Iris pigment epithelial cell (primary cell): ENCODE measurements at regions not wholly inside any gene's neighbourhood (a gene's known extent, or its start where the extent isn't known, plus 50 kb on each side); places are given as distances from the start of the nearest gene placed in this dataset.
A peak's percentile ranks its signal among the peaks of the same experiment; 100 is the strongest.
"Not testable (repeated sequence)": the region's sequence is repeated elsewhere in the genome, so short reads cannot be mapped to it uniquely, and the experiment has no call there.

Experiments
- DNase-seq: peaks from one replicate; pipeline ENCODE4 v3.0.0-alpha.2; 2011; ENCODE audit warnings: low read depth

DNA sequence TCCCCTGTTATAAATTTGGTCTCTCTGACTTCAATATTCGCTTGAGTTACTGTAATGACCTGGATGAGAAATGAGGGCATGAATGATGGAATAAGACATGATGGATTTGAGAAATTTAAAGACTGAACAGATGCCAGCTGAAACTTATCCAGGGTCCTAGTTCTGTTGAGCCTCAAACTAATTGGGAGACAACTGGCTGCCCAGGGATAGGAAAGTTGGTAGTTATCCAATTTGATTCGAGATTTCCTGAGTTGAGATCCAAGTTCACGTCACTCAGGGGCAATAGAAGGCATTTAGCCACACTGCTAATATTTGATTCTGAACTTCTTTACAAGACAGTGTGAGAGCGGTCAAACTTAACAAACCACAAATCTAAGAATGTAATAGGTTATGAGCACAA, 159.0 kb upstream of the CXCL13 start:
- DNase-seq, result no peak

DNA sequence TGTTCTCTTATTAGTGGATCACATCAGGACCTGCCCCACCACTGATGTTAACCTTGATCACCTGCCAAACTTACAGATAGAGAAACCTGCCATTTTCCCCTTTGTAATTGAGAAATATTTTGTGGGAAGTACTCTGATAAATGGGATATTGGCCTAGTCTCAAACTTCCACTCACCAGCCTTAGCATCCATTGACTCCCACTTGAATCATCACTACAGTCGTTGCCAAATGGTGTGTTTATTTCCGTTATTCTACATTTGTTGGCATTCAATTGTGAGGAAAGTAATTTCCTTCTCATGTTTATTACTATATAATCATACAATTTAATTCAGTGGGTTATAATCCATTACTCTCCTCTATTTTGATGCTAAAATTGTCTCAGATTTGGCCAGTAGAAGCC, 156.4 kb upstream of the CXCL13 start:
- DNase-seq, result no peak

DNA sequence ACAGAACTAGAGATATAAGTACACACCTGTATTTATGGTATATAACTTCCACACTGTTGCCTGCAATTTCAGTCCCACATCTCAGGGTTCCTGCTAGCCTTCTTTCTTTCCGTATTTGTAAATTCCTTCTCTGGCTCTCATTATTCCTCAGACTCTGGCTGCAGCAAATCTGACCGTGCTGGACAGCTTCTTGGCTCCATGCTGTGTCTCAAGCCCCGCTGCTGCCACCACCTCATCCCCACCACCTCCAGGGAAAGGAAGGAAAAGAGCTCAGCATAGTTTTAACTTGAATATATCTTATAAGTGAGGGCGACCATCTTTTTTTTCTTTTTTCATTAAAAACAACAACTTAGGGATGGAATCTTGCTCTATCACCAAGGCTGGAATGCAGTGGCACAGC, 155.6 kb upstream of the CXCL13 start:
- DNase-seq, result no peak

DNA sequence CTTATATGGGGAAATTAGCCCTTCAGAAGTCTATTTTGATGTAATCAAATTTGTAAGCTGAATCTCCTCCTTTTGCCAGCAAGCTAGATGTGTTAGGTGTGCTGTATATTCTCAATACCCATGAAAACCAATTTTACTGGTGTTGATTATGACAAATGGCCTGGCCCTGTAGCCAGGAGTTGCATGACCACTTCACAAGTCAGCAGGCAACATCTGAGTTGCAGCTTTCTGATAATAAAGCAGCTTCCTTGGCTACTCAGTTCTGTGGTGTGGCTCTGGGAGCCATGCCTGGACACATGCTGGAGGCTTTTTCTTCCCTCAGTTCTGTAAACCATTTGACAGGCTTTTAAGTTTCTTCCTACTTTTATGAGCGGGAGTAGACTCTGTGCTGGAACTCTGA, 154.1 kb upstream of the CXCL13 start:
- peak; percentile 2 for DNase-seq

DNA sequence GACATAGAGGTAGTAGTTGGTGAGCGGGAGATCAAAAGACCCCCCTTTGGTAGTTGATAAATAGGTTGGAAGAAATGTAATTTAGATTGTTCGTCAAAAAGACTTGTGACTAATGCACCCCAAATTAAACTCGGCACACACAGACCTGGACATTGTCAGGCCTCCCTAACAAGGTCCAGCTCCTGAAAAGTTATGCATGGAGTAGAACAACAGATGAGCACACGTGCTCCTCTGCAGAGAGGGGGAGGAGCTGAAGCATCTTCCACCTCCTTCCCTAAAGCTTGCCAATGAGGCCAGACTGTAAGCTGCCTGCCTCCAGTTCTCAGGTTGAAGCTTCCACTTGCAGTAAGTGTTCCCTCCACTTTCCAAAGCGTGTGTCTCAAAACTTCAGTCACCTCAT, 153.5 kb upstream of the CXCL13 start:
- not testable (repeated sequence) for DNase-seq

DNA sequence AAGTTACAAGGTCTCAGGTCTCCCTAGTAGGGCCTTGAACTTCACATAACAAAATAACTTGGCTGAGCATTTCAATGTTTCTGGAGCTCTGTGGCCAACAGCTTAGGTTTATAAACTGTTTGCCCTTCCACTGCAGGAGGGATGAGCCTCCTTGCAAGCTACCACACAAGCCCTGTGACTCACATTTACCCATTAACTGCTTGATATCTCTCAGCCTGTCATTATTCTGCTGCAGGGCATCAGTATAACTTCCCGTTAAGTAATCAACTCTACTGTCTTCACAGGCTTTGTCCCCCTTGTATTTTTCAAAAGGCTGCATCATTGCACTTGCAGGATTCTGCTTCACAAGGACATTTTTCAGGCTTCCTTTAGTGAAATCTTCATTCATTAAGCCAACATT, 151.7 kb upstream of the CXCL13 start:
- DNase-seq, result no peak

DNA sequence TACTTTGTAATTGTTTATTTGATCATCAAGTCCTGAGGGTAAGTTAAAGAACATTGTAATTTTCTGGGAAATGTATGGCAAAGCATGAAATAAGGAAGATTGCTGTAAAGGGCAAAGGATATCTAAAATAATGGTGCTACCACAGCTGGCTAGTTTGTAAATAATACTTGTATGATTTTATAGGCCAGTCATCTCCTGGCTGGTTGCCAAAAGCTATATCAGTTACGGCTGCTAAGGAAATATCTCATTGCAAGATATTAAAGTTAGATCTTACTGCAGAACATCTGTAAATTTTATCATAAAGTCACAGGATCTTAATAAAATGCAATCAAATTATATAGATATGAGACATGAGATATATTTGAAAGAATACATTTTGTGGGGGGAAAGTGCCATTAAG, 150.8 kb upstream of the CXCL13 start:
- DNase-seq, result peak; percentile 11

DNA sequence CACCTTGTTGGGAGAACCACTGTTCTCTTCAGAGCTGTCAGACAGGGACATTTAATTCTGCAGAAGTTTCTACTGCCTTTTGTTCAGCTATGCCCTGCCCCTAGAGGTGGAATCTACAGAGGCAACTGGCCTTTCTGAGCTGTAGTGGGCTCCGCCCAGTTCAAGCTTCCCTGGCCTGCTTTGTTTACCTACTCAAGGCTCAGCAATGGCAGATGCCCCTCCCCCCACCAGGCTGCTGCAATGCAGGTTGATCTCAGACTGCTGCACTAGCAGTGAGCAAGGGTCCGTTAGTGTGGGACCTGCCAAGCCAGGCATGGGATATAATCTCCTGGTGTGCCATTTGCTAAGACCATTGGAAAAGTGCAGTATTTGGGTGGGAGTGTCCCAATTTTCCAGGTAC, 141.5 kb upstream of the CXCL13 start:
- DNase-seq, result not testable (repeated sequence)

DNA sequence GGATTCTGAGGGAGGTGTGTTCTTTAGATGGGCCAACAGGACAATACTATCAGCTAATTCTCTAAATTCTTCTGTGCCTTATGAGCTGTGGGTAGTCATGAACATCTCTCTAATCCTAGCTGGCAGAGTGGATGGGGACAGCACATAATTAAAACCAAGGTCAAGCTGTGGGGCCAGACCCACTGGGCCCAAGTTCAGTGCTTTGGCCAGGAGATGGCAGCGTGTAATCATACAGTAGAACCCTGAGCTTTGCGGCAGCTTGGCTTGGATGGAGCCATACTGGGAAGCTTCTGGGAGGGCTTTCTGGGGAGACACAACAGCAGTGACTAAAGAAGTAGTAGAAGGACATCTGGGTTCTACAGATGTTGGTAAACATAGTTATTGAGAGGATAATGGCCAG, 140.3 kb upstream of the CXCL13 start:
- peak; percentile 21 for DNase-seq

DNA sequence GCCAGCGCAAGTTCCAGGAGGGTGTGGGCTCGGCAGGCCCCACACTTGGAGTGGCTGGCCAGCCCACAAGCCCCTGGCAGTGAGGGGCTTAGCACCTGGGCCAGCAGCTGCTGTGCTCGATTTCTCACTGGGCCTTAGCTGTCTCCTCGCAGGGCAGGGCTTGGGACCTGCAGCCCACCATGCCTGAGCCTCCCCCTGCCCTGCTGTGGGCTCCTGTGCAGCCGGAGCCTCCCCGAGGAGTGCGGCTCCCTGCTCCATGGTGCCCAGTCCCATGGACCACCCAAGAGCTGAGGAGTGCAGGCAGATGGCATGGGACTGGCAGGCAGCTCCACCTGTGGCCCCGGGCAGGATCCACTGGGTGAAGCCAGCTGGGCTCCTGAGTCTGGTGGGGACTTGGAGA, 139.2 kb upstream of the CXCL13 start:
- no peak for DNase-seq

DNA sequence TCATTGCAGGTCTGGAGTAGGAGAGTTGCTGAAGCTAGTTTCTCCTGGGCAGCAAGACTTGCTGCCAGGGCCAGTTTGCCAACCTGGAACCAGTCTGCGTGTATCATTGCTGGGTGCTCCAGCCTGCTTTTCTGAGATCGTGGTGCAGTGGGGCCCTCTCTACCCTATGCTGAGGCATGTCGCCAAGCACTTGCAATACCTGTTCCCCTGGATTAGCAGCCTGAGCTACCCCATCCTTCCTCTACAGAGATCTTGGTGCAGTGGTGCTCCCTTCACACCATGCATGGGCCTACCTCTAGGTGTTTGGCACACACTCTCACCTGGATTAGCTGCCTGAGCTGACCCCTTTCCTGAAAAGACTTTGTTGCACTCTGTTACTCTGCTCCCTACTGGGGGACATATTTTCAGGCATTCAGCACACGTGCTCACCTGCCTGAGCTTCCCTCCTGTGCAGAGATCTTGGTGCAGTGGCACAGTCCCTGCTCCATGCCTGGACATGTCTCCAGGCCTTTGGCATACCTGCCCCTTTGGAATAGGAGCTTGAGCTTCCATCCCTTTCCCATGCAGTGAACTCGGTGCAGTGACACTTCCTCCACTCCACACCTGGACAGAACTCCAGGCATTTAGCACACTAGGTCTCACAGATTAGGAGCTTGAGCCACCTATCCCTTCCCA, 133.7 kb upstream of the CXCL13 start:
- no peak for DNase-seq

DNA sequence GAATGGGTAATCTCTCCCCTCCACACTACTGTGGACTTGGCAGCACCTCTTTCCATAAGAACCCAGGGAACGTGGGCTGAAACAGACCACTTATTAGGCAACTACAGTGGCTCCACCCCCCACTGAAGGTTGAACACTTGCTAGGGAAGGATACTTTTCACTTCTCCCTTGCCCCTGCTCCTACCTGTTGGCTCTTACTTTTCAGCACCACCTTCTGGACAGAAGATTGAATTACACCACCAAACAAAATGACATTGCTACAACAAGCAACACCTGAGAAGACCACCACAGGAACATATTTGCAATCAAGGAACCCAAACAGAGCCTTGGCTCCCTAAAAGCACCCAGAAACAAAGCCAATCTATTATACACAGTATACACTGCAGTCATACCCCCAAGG, 132.1 kb upstream of the CXCL13 start:
- DNase-seq, result peak; percentile 19

DNA sequence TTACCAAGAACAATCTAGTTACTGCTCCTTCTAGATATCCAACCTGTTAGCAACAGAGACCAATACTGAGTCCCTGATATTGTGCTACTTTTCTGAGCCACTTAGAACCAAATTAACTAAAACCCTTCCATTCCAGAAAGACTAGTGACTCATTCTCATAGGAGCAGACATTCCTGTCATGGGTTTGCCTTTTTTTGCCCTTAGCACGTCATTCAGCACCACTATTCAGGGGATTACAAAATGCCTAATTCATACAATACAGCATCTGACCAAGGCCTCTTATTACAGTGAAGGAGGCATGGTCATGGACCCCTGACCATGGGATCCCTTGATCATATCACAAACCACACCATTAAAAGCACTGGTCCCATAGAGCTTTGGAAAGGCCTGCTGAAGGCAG, 123.8 kb upstream of the CXCL13 start:
- DNase-seq, result peak; percentile 16

DNA sequence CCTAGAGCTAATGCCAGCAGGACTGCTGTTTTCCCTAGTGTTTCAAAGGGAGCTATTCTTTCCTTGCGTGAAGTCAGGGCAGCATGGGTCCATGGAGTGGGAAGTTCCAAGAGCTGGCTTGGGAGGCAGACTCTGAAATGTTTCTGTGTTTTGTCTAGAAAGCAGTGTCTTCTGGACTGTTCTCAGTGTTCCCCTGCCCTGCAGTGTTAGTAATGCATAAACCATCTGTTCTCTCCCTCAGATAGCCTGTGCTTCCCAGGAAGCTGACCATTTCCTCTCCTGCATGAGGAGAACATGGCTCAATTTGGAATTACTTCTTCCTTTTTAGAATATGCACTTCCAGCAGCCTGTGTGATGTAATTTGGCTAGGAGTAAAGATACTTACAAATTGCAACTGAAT, 116.7 kb upstream of the CXCL13 start:
- no peak for DNase-seq

DNA sequence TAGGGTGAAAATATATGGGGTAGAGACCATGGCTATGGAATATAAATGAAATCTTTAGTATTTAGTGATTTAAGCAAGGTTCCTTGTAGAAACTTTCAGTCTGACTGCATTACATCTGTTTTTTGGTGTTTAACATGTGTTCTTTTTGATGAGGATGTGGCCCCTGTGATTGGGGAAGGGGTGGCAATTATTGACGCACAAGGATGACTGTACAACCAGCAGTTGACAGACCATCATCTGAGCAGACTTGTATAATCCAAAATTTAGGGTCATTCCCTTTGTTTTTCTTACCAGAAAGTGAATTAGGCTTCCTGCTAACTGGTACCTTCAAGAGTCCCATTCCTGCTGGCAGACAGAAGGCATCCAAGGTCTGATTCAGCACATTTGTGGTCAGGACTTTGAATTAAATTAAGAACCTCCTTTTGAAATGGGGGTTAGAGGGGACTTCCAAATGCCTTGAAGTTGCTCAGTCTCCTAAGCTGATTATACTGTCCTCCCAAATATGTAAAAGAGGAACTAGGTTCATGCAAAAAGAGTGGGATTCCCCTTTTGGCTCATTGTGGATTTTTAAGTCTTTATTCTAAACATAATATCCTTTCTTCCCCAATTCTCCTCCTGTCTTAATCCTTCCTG, 112.4 kb upstream of the CXCL13 start:
- DNase-seq, result no peak

DNA sequence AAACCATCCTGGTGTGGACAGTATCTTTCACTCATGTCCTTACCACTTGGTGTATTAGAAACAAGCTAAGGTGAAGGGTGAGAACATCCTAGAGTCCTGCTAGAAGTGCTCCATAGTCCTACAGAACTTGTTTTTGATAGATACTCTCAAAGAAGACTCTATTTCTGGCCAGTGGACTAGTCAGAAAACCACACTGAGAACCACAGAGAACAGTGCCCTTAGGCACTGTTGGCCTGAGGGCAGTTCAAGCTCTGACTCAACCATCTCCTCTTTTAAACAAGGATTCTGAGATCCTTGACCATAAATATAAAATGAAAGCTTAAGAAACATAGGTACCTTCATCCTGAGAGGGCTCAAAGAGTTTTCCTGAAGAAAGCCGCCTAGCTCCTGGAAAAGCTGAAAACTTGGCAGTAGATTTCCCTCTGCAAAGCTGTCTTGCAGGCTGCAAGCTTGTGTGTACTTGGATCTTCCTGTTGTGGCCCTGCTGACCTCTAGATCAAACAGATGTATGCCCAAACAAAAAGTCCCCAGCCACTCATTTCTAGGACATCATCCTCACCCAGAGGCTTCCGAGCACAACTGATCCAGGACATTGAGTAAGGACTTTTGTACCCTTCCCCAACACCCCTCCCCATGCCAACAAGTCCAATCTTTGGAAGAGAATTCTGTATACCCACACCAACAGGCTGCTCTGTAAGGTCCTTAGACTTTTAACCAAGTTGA, 111.6 kb upstream of the CXCL13 start:
- DNase-seq, result no peak

DNA sequence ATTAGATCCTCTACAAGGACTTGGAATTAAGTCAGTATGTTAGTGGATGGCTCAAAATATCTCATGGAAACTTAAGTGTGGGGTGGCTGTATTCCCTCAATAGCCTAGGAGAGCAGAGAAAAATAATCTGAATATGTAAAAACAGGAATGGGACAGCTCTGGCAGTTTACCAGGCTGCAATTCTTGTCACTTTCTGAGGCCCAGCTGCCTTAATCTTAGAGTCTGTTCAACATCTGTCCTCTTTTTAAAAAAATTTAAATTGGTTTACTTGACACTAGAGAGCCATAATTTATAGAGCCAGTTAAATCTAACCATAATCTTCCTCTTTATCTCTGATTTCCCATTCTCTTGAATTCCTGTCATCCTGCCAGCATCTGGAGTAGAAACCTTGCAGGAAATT, 109.2 kb upstream of the CXCL13 start:
- DNase-seq, result no peak

DNA sequence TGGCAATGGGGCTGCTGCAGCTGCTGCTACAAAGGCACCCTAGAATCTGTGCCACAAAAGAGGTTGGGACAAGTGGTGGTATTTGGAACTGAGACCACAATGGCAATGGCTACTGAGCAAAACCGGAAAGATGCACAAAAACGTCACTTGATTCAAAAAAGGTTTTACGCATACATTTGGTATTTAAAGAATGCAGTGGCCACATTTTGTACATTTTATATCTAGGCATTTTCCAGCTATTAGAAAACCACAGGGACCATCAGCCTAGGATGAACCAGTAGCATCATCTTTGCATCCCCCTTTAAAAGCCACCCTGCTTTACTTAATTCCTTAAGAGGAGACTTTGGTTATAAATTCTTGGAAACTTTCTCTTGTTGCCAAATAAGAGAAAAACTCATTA, 104.8 kb upstream of the CXCL13 start:
- peak; percentile 16 for DNase-seq

DNA sequence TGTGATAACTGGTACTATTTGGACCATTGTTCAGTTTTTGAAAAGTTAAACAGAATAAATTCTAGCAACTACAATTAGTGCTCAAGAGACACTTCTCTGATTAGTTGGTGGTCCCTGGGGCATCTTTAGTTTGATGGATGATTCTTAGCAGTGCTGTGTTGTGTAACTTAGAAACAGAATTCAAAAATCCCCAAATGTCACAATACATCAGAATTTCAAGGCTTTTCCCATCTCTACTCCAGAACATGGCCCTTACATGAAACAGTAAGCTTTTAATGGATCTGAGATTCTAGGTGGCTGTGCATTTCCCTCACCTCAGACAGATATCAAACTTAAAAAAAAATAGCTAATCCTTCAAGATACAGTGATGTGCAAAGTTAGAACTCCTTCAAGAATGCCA, 104.4 kb upstream of the CXCL13 start:
- no peak for DNase-seq

DNA sequence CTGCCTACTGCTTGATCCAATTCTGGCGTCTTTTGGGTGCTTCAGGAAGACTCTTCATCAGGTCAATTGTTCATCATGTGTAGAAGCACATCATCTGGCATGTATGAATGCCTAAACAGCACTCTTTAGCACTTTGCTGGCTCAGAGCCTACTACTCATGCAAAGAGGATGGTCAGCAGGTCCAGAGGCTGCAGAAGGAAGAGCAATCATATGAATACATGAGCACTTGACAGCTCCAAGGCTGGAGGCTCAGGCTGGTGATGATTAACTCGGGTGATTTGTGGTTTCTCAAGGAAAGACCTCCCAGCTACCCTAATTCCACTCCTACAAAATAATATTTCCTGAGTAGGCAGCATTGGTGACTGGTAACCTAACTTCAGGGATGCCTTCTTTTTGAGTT, 103.8 kb upstream of the CXCL13 start:
- no peak for DNase-seq

DNA sequence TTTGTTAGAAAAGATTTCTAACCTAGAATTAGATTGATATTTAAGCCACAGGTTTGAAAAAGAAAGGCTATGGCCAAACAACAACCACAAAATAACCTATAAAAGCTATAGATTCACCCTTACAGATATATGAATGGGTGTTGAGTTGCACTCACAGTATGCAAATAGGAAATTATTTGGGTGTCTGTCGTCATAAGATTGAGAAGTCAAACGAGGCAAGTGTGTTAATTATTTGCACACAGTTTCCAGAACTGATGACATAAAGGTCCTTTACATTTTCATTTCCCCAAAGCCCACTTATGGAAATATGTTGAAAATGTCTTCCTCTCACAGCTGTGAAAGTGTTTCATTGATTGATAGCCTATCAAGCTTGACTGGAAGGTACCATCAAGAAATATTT, 101.2 kb upstream of the CXCL13 start:
- no peak for DNase-seq

DNA sequence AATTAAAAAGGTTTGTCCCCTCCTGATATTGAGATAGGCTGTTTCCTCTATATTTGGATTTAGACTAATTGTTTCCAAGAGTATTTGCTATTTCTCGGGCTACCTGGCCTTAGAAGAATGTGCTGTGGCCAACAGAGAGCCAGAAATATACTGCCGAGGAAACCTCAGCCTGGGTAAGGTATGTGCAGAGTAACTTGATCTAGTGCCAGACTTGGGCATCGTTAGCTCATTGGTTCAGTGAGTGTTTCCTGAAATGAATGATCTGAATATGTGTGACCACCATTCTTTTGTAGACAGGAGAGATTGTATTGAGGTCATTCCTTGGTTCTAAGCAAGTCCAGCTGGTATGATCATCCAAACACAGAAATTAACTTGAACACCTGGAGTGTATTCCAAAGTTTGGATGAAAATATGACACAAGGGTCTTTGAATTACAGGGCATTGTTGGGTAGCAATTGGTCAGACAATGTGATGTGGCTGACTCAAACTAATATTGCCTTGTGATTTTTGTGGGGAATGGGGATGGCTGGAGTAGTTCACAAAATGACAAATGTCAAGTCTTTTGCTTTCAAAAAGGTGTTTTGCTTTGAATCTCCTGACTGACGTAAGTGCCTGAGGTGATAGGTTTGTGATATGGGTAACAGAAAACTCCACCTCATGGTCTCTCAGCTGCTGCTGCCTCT, 100.2 kb upstream of the CXCL13 start:
- DNase-seq, result no peak

DNA sequence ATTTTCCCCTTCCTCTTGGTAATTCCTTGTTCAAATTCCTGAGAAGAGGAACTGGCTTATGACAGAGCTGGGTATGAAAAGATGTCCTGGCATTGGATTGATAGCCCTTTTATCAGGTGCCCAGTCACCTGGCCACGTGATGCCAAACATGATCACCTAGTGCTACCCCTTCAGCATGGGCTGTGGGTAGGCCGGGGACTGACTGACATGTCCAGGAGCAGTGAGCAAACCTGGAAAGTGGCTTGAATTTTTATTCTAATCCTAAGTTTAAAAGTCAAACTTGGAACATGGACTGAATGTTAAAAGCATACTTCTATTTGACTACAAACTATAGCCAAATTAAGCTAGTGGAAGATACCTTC, 99.7 kb upstream of the CXCL13 start:
- no peak for DNase-seq
